ENCODE measurements at regions not wholly inside any gene's neighbourhood (a gene's known extent, or its start where the extent isn't known, plus 50 kb on each side); places are given as distances from the start of the nearest gene placed in this dataset.

DNA sequence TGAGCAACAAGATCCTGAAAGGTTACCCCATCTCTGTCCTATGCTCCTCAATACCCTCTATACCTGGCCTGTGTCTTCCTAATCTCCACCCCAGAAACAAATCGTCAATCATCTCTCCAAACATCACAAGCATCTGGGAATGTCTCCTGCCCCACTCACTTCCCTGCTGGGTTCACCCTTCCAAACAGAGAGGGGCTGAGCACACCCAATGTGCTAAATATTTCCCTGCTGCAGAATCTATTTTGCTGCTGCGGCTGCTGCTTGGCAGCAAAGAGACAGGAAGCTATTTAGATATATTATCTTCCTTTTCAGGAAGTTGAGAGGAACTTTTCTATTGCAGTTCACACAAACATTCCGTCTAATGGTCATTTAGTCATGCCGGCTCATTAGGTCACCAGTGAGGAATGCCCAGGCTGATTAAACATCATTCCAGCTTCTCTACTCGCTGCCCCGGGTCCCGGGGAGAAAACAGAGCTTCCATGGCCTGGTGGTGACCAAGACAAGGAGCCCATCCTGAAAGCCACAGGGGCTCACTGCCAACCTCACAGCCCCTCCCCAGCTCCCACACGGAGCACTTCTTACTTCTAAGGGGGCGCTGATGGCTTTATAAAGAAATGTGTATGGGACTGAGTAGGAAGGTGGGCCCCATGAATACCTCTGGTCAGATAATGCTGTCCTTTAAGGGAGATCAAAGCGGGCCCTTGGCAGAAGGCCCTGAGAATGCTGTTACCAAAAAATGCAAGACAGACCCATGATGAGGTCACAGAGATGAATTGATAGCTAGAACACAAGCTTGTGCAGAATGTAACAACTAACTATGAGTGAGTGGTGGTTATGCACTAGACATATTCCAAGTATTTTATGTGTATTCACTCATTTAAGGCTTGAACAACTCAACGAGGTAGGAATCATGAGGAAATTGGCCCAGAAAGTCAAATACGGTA lies 218.3 kb downstream of the SOX9 start:
- H3K27ac Mint-ChIP-seq: no peak overlapping the region
- no peak for DNase-seq (ENCODE audit: low spot score)
- H3K36me3 Mint-ChIP-seq (ENCODE audit: low read depth): no peaks in the 10 kb centered on the region
- no peaks in the 10 kb centered on the region for H3K9me3 Mint-ChIP-seq
- H3K27me3 Mint-ChIP-seq (ENCODE audit: low read depth): no peaks in the 10 kb centered on the region
- no peaks in the 10 kb centered on the region for H3K4me1 Mint-ChIP-seq (ENCODE audit: low read depth)
- no peak overlapping the region for H3K4me3 Mint-ChIP-seq

DNA sequence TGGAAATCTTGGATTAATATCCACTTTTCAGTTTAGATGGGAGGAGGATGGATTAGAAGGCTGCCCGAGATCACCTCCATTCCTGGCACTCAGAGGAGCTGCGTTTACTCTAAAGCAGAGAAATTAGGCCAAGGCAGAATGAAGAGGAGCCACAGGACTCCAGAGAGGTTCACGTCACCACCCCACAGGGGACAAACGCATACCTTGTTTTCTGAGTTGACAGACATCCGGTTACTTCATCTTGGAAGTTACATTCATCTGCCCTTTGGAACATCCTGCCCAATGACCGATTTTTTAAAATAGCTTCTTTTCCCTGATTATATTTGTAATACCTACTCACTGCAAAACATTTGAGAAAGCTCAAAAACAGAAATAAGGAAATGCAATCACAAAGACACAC lies 220.0 kb downstream of the SOX9 start:
- H3K9me3 Mint-ChIP-seq: no peaks in the 10 kb centered on the region
- DNase-seq (ENCODE audit: low spot score): no peak
- H3K4me3 Mint-ChIP-seq: no peak overlapping the region

GRCh38 chr17:72342061-72342460 lies 221.2 kb downstream of the SOX9 start:
- DNase-seq (ENCODE audit: low spot score): no peak
- H3K9me3 Mint-ChIP-seq: no peaks in the 10 kb centered on the region
- H3K36me3 Mint-ChIP-seq (ENCODE audit: low read depth): no peaks in the 10 kb centered on the region
- H3K4me1 Mint-ChIP-seq (ENCODE audit: low read depth): no peaks in the 10 kb centered on the region
- no peak overlapping the region for H3K27ac Mint-ChIP-seq
- H3K27me3 Mint-ChIP-seq (ENCODE audit: low read depth): no peaks in the 10 kb centered on the region
- H3K4me3 Mint-ChIP-seq: no peak overlapping the region

More for the DNA sequence above, 220.0 kb downstream of the SOX9 start:
- Mint-ChIP-seq H3K27me3 (ENCODE audit: low read depth) (no peaks in the 10 kb centered on the region), H3K27ac (no peak overlapping the region), H3K4me1 (ENCODE audit: low read depth) (no peaks in the 10 kb centered on the region), H3K36me3 (ENCODE audit: low read depth) (no peaks in the 10 kb centered on the region)

DNA sequence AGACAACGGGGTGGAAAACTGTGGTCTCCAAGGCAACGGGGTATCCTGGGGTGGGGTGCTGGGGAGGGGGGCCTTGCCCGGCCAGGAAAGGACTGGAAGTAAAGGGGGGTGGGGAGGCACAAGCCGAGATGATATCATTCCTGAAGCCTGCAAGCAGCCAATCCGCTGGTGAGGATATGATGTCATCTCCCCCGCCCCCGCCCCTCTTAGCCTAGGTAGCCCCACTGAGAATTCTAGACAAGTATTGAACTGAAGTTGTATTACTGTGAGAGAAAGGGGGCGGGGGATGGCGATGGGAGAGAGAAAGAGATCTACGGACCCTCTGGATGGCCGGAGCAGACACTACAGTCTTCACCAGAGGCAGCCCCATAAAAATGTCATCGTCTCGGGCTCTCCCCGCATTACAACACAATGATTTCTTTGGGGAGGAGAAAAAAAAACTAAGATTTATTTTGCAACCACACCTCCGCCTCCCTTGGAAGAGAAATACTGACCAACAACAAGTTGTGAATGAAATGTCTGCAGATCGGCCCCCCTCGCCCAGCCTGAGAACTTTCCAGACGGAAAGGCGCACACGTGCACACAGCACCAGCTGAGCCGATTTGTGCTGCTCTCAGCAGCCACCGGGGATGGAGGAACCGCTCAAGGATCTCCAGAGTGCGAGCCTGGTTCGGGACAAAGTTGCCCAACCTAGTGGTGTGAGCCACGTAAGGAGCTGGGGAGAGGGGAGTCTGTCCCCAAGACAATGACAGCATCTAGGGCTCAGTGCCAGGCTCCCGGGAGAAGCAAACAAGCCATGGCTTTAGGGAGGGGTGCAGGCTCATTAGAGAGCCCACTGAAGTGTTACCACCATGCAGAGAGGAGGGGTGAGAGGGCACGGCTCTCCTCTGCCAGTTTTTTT lies 222.1 kb downstream of the SOX9 start:
- Mint-ChIP-seq H3K4me3 (no peak overlapping the region), H3K27ac (no peak overlapping the region), H3K27me3 (ENCODE audit: low read depth) (no peaks in the 10 kb centered on the region), H3K36me3 (ENCODE audit: low read depth) (no peaks in the 10 kb centered on the region), H3K9me3 (no peaks in the 10 kb centered on the region), H3K4me1 (ENCODE audit: low read depth) (no peaks in the 10 kb centered on the region)
- no peak for DNase-seq (ENCODE audit: low spot score)

GRCh38 chr17:72343911-72344310 lies 223.1 kb downstream of the SOX9 start:
- Mint-ChIP-seq H3K9me3 (no peaks in the 10 kb centered on the region), H3K36me3 (ENCODE audit: low read depth) (no peaks in the 10 kb centered on the region), H3K4me3 (no peak overlapping the region), H3K27me3 (ENCODE audit: low read depth) (no peaks in the 10 kb centered on the region), H3K27ac (no peak overlapping the region), H3K4me1 (ENCODE audit: low read depth) (no peaks in the 10 kb centered on the region)
- no peak for DNase-seq (ENCODE audit: low spot score)

DNA sequence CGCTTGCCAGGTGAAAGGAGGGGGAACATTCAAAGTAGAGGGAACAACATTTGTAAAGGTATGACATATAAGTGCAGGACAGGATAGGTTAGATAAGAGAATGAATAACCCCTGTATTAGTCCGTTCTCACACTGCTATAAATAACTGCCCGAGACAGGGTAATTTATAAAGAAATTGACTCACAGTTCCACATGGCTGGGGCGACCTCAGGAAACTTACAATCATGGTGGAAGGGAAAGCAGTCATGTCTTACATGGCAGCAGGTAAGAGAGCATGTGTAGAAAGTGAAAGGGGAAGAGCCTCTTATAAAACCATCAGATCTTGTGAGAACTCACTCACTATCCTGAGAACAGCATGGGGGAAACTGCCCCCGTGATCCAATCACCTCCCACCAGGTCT lies 223.8 kb downstream of the SOX9 start:
- Mint-ChIP-seq H3K36me3 (ENCODE audit: low read depth) (no peaks in the 10 kb centered on the region), H3K9me3 (no peaks in the 10 kb centered on the region), H3K27me3 (ENCODE audit: low read depth) (no peaks in the 10 kb centered on the region), H3K4me1 (ENCODE audit: low read depth) (no peaks in the 10 kb centered on the region), H3K27ac (no peak overlapping the region), H3K4me3 (no peak overlapping the region)
- no peak for DNase-seq (ENCODE audit: low spot score)

GRCh38 chr17:72345088-72345487 lies 224.3 kb downstream of the SOX9 start:
- no peak overlapping the region for H3K4me3 Mint-ChIP-seq
- no peaks in the 10 kb centered on the region for H3K4me1 Mint-ChIP-seq (ENCODE audit: low read depth)
- no peak for DNase-seq (ENCODE audit: low spot score)
- no peaks in the 10 kb centered on the region for H3K27me3 Mint-ChIP-seq (ENCODE audit: low read depth)
- no peak overlapping the region for H3K27ac Mint-ChIP-seq
- no peaks in the 10 kb centered on the region for H3K9me3 Mint-ChIP-seq
- no peaks in the 10 kb centered on the region for H3K36me3 Mint-ChIP-seq (ENCODE audit: low read depth)

GRCh38 chr17:72345536-72345935 lies 224.7 kb downstream of the SOX9 start:
- Mint-ChIP-seq H3K36me3 (ENCODE audit: low read depth) (no peaks in the 10 kb centered on the region), H3K9me3 (no peaks in the 10 kb centered on the region), H3K4me1 (ENCODE audit: low read depth) (no peaks in the 10 kb centered on the region), H3K27ac (no peak overlapping the region), H3K4me3 (no peak overlapping the region), H3K27me3 (ENCODE audit: low read depth) (no peaks in the 10 kb centered on the region)
- DNase-seq (ENCODE audit: low spot score): no peak

DNA sequence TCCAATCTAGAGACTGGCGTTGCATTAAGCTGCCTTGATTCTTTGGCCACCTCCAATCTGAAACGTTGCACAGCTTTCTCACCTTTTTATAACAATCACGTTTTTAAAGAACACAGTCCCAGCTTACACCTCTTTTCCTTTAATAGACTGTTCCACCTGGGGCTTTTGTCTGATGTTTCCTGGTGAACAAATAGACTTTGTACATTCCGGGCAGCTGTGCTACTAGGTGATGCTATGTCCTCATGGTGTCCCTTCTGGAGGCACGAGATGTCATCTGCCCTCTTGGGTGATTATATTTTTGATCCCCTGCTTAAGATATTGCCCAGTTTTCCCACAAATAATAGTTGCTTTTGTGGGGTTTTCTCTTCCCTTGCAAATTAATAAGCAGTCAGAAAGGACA lies 225.5 kb downstream of the SOX9 start:
- H3K4me3 Mint-ChIP-seq: no peak overlapping the region
- H3K27me3 Mint-ChIP-seq (ENCODE audit: low read depth): no peaks in the 10 kb centered on the region
- no peaks in the 10 kb centered on the region for H3K36me3 Mint-ChIP-seq (ENCODE audit: low read depth)
- H3K27ac Mint-ChIP-seq: no peak overlapping the region
- no peaks in the 10 kb centered on the region for H3K9me3 Mint-ChIP-seq
- no peaks in the 10 kb centered on the region for H3K4me1 Mint-ChIP-seq (ENCODE audit: low read depth)
- DNase-seq (ENCODE audit: low spot score): no peak

GRCh38 chr17:72349011-72349410 lies 228.2 kb downstream of the SOX9 start:
- Mint-ChIP-seq H3K4me1 (ENCODE audit: low read depth) (no peaks in the 10 kb centered on the region), H3K27me3 (ENCODE audit: low read depth) (no peaks in the 10 kb centered on the region), H3K4me3 (no peak overlapping the region), H3K9me3 (no peaks in the 10 kb centered on the region), H3K36me3 (ENCODE audit: low read depth) (no peaks in the 10 kb centered on the region), H3K27ac (no peak overlapping the region)
- DNase-seq (ENCODE audit: low spot score): no peak

DNA sequence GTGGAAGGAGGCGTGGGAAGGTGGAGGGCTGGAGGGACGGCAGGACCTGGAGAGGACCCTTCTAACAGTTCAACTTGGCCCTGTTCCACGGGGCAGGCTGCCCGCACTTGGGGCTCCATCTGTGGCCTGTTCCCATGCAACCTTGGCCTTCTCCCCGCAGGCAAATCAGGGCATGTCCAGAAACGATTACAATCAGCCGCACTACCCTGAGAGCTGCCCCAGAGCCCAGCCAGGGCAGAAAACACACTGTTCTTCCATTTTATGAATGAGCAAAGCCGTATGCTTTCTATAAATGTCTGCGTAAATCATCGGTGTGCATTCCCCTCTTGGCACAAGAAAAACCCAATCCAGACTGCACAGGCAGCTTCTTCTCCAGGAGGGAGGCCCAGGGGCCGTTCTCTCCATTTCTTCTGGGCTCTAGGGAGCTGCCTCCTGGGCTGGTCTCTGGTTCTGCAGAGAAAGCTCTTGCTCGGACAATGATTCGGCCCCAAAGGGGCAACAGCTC lies 228.7 kb downstream of the SOX9 start:
- no peaks in the 10 kb centered on the region for H3K4me1 Mint-ChIP-seq (ENCODE audit: low read depth)
- H3K4me3 Mint-ChIP-seq: no peak overlapping the region

GRCh38 chr17:72350073-72350472 lies 229.3 kb downstream of the SOX9 start:
- H3K36me3 Mint-ChIP-seq (ENCODE audit: low read depth): no peaks in the 10 kb centered on the region
- H3K9me3 Mint-ChIP-seq: no peaks in the 10 kb centered on the region
- no peak for DNase-seq (ENCODE audit: low spot score)
- no peak overlapping the region for H3K4me3 Mint-ChIP-seq
- H3K4me1 Mint-ChIP-seq (ENCODE audit: low read depth): no peaks in the 10 kb centered on the region
- H3K27ac Mint-ChIP-seq: no peak overlapping the region
- no peaks in the 10 kb centered on the region for H3K27me3 Mint-ChIP-seq (ENCODE audit: low read depth)

More for the DNA sequence above, 228.7 kb downstream of the SOX9 start:
- no peak for DNase-seq (ENCODE audit: low spot score)
- Mint-ChIP-seq H3K9me3 (no peaks in the 10 kb centered on the region), H3K36me3 (ENCODE audit: low read depth) (no peaks in the 10 kb centered on the region), H3K27me3 (ENCODE audit: low read depth) (no peaks in the 10 kb centered on the region), H3K27ac (no peak overlapping the region)

DNA sequence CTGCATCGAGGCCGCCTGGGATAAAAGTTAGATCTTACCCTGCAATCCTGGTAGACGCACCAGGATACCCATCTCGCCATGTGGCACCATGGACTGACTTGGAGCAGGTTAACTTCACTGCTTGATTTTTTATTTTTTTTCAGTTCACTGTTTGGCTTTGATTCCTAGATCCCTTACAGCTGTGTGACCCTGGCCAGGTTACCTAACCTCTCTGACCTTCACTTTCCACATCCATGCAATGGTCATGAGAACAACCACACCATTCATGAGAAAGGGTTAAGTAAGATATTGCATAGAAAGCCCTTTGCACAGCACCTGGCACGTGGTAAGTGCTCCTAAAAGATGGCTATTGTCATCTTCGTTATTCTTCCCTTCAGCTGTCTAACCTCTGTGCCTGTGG lies 230.5 kb downstream of the SOX9 start:
- Mint-ChIP-seq H3K4me1 (ENCODE audit: low read depth) (no peaks in the 10 kb centered on the region), H3K27ac (no peak overlapping the region), H3K36me3 (ENCODE audit: low read depth) (no peaks in the 10 kb centered on the region), H3K9me3 (no peaks in the 10 kb centered on the region), H3K27me3 (ENCODE audit: low read depth) (no peaks in the 10 kb centered on the region), H3K4me3 (no peak overlapping the region)
- no peak for DNase-seq (ENCODE audit: low spot score)

GRCh38 chr17:72351884-72352346 lies 231.1 kb downstream of the SOX9 start:
- Mint-ChIP-seq H3K4me1 (ENCODE audit: low read depth) (no peaks in the 10 kb centered on the region), H3K27me3 (ENCODE audit: low read depth) (no peaks in the 10 kb centered on the region), H3K4me3 (no peak overlapping the region), H3K27ac (no peak overlapping the region), H3K36me3 (ENCODE audit: low read depth) (no peaks in the 10 kb centered on the region), H3K9me3 (no peaks in the 10 kb centered on the region)
- DNase-seq (ENCODE audit: low spot score): no peak

All from T-helper 2 cell treated with Interferon-gamma antibody and Interleukin-4, amounts not matched to agents 5 μg/mL and 100 μg/mL, for 36 hours (primary cell).